Common myeloid progenitor, CD34-positive (primary cell): ENCODE measurements at regions not wholly inside any gene's neighbourhood (a gene's known extent, or its start where the extent isn't known, plus 50 kb on each side); places are given as distances from the start of the nearest gene placed in this dataset.
A peak's percentile ranks its signal among the peaks of the same experiment; 100 is the strongest.

ENCODE experiments used
- CTCF ChIA-PET: fragments of 350-600 bp; sonication (Branson Sonifier 250); formaldehyde crosslinking; loops from one replicate; lab custom pipeline; 2021; ENCODE audit warnings: antibody characterized with exemption; lab: Charles Lee
- POLR2A ChIA-PET: fragments of 350-600 bp; sonication (Branson Sonifier 250); formaldehyde crosslinking; loops from one replicate; lab custom pipeline; 2021; ENCODE audit warnings: antibody characterized with exemption; lab: Charles Lee
- DNase-seq, 3 donors: peaks; one replicate each; pipeline versions ENCODE4 v3.0.0 to v3.0.0-alpha.2; 2013
- H3K27ac ChIP-seq, 2 experiments: 1 replicate in 1 of 2; 2 replicates in 1 of 2; pipeline ENCODE4 v1.7.0; 2013; ENCODE audit warnings: inconsistent platforms in 2 of 2, low read length in 2 of 2, mild to moderate bottlenecking in 2 of 2, low read depth in 1 of 2, moderate library complexity in 1 of 2; ENCODE audit not compliant: severe bottlenecking in 2 of 2, insufficient read depth in 1 of 2, poor library complexity in 1 of 2
- H3K27me3 ChIP-seq, 5 experiments: replicated peaks in 2 of 5; 1 replicate in 3 of 5; 2 replicates in 2 of 5; pipeline versions ENCODE4 v1.6.1 to v1.7.0; 2013; ENCODE audit warnings: low read length in 4 of 5, mild to moderate bottlenecking in 2 of 5, moderate library complexity in 2 of 5, inconsistent platforms in 1 of 5; ENCODE audit not compliant: insufficient read depth in 5 of 5, control insufficient read depth in 4 of 5
- H3K36me3 ChIP-seq, 4 experiments: 1 replicate in 2 of 4; 2 replicates in 2 of 4; pipeline versions ENCODE4 v1.6.1 to v1.7.0; 2013; ENCODE audit warnings: low read length in 3 of 4, control low read depth in 1 of 4, mild to moderate bottlenecking in 1 of 4; ENCODE audit not compliant: control insufficient read depth in 4 of 4, insufficient read depth in 4 of 4
- H3K4me1 ChIP-seq, 4 experiments: 1 replicate in 3 of 4; 2 replicates in 1 of 4; pipeline versions ENCODE4 v1.6.1 to v1.7.1; 2013; ENCODE audit warnings: low read length in 3 of 4, mild to moderate bottlenecking in 3 of 4, control low read depth in 1 of 4, inconsistent platforms in 1 of 4, moderate library complexity in 1 of 4; ENCODE audit not compliant: control insufficient read depth in 4 of 4, insufficient read depth in 4 of 4; ENCODE audit errors: control extremely low read depth in 1 of 4
- H3K4me3 ChIP-seq, 7 experiments: 1 replicate in 4 of 7; 2 replicates in 3 of 7; pipeline versions ENCODE4 v1.5.1 to v1.7.0; 2013; ENCODE audit warnings: mild to moderate bottlenecking in 7 of 7, low read length in 6 of 7, moderate library complexity in 6 of 7, inconsistent platforms in 2 of 7, low read depth in 2 of 7, control low read depth in 1 of 7; ENCODE audit not compliant: insufficient read depth in 4 of 7, control insufficient read depth in 1 of 7; ENCODE audit errors: extremely low read depth in 1 of 7
- H3K9me3 ChIP-seq, 5 experiments: 1 replicate in 4 of 5; 2 replicates in 1 of 5; pipeline versions ENCODE4 v1.6.1 to v1.7.1; 2013; ENCODE audit warnings: low read length in 4 of 5, mild to moderate bottlenecking in 2 of 5, inconsistent platforms in 1 of 5, low read depth in 1 of 5, moderate library complexity in 1 of 5; ENCODE audit not compliant: control insufficient read depth in 4 of 5, insufficient read depth in 2 of 5; ENCODE audit errors: control extremely low read depth in 1 of 5
- WGBS: methylation state at CpG from one replicate; pipeline ENCODE4 v1.1.5; 2013; ENCODE audit not compliant: insufficient coverage; 5-methylcytosine and 5-hydroxymethylcytosine counted together

DNA sequence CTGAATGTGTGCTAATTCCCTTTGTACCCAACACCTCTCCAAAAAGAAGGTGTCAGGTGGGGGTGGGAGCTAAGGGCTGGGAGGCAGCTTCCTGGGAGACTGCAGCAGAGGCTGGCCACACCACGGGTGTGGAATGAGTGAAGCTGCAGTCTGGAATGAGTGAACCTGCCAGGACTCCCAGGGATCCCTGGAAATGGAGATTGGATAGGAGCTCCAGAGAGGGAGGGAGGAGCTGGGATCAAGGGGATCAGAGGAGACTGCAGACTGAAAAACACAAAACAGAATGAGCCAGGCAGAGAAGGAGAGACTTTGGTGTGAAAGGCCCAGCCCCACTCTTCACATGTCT lies 387.0 kb upstream of the SULF2 start:
- Histone ChIP-seq H3K9me3 (peaks cover 0 to 5% (median 1%) of the 10 kb centered on the region in 5 experiments), H3K27me3 (peaks cover 0 to 16% (median 2%) of the 10 kb centered on the region in 5 experiments), H3K4me1 (no peaks in the 10 kb centered on the region), H3K27ac (no peak overlapping the region), H3K36me3 (no peaks in the 10 kb centered on the region), H3K4me3 (no peak overlapping the region)
- CTCF ChIA-PET = no interaction called here
- POLR2A ChIA-PET = no interaction called here
- 70% methylated on average over 1 of the region's 1 CpG for WGBS
- no peak for DNase-seq

DNA sequence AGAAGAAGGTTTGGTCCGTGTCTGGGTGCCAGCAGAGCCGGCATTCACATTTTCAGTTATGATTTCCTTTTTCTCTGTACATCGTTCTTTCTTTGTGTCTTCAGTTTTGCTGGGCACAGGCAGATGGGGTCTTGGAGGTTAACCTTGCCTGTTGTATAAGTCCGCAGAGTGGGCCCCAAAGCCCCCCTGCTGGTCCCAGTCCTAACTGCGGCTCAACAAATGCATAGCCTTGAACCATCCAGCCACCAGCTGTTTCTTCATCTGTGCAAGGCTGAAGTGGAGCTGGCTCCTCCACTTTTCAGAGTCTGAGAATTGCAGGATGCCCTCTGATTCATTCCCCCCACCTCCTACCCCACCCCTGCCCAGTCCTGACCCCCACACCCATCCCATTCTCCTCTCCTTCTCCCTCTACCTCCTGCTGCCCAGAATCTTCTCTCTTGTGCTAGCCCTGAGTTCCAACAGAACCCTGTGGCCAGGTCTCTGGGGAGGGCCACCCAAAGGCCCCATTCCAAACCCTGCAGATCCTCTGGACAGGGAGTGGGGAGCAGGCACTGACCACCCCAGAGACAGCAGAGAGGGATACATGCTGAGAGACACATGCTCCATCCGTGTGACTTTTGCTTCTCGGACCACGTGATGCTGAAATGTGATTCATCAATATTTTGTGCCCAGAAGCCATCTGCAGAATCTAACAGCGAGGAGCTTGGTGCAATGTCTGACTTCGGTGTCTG lies 386.5 kb upstream of the SULF2 start:
- H3K4me3 ChIP-seq = no peak overlapping the region
- no peak overlapping the region for H3K27ac ChIP-seq
- WGBS = 91% methylated on average over 9 of the region's 10 CpGs
- H3K36me3 ChIP-seq = no peaks in the 10 kb centered on the region
- DNase-seq = no peak
- H3K4me1 ChIP-seq = no peaks in the 10 kb centered on the region
- CTCF ChIA-PET = no interaction called here
- H3K27me3 ChIP-seq = peaks cover 0 to 17% (median 2%) of the 10 kb centered on the region in 5 experiments
- peaks cover 0 to 5% (median 1%) of the 10 kb centered on the region in 5 experiments for H3K9me3 ChIP-seq
- POLR2A ChIA-PET = no interaction called here

DNA sequence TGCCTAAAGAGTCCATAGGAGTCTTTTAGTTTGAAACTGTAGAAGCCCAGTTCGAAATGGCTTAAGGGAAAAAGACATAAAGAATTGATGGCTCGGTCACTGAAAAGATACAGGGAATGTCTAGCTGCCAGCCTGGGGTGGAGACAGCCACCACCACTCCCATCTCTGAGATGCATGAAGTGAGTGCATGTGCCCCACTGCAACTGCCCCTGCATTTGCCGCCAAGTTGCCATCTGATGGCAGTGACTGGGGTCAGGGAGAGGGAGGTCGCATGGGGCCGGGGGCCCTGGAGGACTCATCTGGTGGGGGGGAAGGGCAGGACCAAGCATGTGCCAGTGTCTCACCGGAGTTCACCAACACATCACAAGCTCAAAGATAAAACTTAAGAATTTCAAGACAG lies 385.8 kb upstream of the SULF2 start:
- Histone ChIP-seq H3K4me1 (no peaks in the 10 kb centered on the region), H3K36me3 (no peaks in the 10 kb centered on the region), H3K27me3 (peaks cover 0 to 19% (median 2%) of the 10 kb centered on the region in 5 experiments), H3K9me3 (peaks cover 0 to 5% (median 1%) of the 10 kb centered on the region in 5 experiments), H3K27ac (no peak overlapping the region), H3K4me3 (no peak overlapping the region)
- DNase-seq = no peak
- CTCF ChIA-PET = no interaction called here
- POLR2A ChIA-PET = no interaction called here
- WGBS = 93% methylated on average over 2 of the region's 6 CpGs

DNA sequence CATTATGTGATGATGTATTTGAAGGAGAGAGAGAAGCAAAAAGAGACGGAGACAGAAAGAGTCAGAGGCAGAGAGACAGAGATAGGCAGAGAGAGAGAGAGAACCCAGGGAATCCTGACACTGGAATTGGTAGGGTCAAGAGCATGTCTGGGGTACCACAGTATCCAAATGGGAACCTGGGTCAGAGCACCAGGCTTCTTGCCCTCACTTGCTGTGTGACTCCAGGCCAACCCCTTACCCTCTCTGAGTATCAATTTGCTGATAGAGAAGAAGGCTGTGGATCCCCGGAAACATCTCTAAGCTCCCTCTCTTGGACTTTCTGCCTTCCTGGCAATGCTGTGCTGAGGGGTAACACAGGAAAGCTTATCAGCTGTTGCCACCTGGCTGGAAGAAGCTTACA lies 385.3 kb upstream of the SULF2 start:
- no peaks in the 10 kb centered on the region for H3K36me3 ChIP-seq
- H3K27ac ChIP-seq = no peak overlapping the region
- peaks cover 0 to 5% (median 1%) of the 10 kb centered on the region in 5 experiments for H3K9me3 ChIP-seq
- POLR2A ChIA-PET = no interaction called here
- H3K4me3 ChIP-seq = no peak overlapping the region
- H3K4me1 ChIP-seq = no peaks in the 10 kb centered on the region
- peaks cover 0 to 23% (median 2%) of the 10 kb centered on the region in 5 experiments for H3K27me3 ChIP-seq
- CTCF ChIA-PET = no interaction called here
- DNase-seq = no peak
- 71% methylated on average over 1 of the region's 2 CpGs for WGBS

DNA sequence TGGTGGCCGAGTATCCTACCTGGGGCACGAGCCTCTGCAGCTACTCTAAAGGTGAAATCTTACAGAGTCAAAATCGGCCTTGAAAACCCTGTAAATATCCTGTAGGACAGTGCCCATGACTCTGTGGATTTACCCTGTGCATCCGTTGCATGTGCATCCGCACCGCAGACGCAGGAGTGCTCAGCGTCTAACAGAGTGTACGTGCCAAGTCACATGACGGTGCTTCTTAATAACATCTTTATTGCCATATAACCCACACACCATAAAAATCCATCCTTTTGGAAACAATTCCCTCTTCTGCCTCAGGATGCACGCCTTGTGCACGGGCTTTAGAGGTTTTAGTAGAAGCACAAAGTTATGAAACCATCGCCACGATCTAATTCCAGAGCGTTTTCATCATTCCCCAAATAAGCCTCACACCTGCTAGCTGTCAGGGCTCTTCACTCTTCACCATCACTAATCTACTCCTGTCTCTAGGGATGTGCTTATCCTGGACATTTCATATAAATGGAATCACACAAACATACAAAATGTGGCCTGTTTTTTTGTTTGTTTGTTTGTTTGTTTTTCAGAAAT lies 384.5 kb upstream of the SULF2 start:
- 92% methylated on average over 9 of the region's 15 CpGs for WGBS
- Histone ChIP-seq H3K9me3 (peaks cover 0 to 5% (median 1%) of the 10 kb centered on the region in 5 experiments), H3K27me3 (peaks cover 0 to 24% (median 2%) of the 10 kb centered on the region in 5 experiments), H3K4me1 (no peaks in the 10 kb centered on the region), H3K4me3 (no peak overlapping the region), H3K27ac (no peak overlapping the region), H3K36me3 (no peaks in the 10 kb centered on the region)
- no peak for DNase-seq
- ChIA-PET CTCF (no interaction called here), POLR2A (no interaction called here)

DNA sequence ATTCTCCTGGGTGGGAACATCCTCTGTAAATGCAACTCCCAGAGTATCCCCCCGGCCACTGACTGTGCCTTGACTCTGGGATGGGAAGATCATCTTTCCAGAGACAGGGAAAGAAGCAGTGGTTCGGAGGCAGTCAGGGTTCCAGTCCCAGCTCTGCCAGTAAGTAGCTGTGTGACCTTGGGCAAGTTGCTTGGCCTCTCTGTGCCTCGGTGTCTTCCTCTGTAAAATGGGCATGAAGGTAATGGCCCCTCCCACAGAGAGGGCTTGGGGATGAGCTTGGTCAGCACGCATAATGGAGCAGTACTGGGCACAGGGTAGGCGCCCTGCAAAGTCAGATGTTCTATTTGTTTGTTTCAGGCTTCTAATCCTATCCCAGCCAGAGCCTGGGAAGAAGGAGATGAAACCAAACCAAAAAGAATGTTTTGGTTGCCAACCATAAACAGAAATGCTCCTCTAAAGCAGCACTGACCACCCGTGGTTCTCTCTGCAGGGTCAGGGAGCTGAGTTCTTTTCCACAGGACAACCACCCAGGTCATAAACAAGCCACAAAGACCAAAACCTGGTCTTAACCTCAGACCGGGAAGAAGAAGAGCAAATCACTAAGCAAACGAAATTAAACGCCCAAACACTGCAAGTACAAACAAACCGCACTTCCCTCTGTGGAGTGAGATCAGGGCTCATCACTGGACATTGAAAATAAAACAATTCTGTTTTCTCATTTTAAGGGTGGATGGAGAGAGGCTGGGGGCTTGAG lies 381.0 kb upstream of the SULF2 start:
- no peak overlapping the region for H3K27ac ChIP-seq
- peaks cover 0 to 28% (median 0%) of the 10 kb centered on the region in 5 experiments for H3K27me3 ChIP-seq
- CTCF ChIA-PET = no interaction called here
- POLR2A ChIA-PET = no interaction called here
- 93% methylated on average over 5 of the region's 10 CpGs for WGBS
- no peaks in the 10 kb centered on the region for H3K4me1 ChIP-seq
- peak in 1 of 3 donors; percentile 1 for DNase-seq
- no peak overlapping the region for H3K4me3 ChIP-seq
- no peaks in the 10 kb centered on the region for H3K36me3 ChIP-seq
- no peaks in the 10 kb centered on the region for H3K9me3 ChIP-seq

DNA sequence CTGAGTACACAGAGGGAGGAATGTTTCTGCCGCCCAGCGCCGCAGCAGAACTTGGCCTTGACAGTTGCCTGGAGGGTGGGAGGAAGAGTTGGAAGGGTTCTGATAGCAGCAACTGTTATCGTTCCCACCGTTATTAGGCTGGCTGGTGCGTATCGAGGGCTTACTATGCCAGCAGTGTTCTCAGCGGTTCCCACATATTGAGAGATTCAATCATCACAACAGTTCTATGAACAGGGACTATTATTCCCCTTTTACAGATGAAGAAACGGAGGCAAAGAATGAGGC lies 380.1 kb upstream of the SULF2 start:
- Histone ChIP-seq H3K4me1 (no peaks in the 10 kb centered on the region), H3K4me3 (no peak overlapping the region), H3K9me3 (no peaks in the 10 kb centered on the region), H3K36me3 (no peaks in the 10 kb centered on the region), H3K27me3 (peaks cover 0 to 27% (median 0%) of the 10 kb centered on the region in 5 experiments), H3K27ac (no peak overlapping the region)
- CTCF ChIA-PET = no interaction called here
- WGBS = 98% methylated on average over 6 of the region's 9 CpGs
- DNase-seq = no peak
- POLR2A ChIA-PET = no interaction called here
